ENCODE measurements at regions not wholly inside any gene's neighbourhood (a gene's known extent, or its start where the extent isn't known, plus 50 kb on each side); places are given as distances from the start of the nearest gene placed in this dataset.

DNA sequence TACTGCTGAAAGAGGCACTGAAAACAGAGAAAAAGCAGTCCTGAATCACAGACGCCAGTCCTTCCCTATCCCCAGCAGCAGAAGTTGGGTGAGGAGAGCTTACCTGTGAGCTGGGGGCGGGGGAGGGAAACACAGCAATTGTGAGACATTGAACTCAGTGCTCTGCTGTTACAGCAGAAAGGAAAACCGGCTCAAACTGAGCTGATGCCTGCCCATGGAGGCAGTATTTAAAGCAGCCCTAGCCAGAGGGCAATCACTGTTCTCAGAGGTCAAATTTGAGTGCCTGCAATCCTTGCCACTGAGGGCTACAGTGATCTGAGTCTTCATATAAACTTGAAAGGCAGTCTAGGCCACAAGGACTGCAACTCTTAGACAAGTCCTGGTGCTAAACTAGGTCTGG lies 220.7 kb downstream of the GRXCR1 start:
- no peak overlapping the region for H3K4me2 ChIP-seq (ENCODE audit: extremely low read depth, insufficient read depth, low read length)
- no peak overlapping the region for H3K9ac ChIP-seq (ENCODE audit: insufficient read depth, low read length)

DNA sequence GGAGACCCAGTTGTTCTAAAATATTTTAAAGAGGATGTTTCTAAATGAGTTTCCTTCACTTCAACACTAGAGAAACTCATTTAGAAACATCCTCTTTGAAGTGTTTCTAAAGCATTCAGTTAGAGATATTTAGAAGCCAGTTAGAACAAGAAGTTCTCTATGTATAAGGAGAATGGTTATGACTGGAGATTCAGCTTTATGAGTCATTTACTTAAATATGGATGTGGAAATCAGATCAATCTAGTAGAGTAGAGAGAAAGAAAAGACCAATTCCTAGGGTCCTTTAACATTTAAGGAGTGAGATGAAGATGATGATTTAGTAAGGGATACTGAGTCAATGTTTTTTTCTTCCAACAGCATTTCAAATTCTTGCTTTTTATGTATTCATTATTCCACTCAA lies 234.1 kb downstream of the GRXCR1 start:
- Histone ChIP-seq H3K27me3 (ENCODE audit: control insufficient read depth, insufficient read depth, low read length) (no peaks in the 10 kb centered on the region), H4K20me1 (ENCODE audit: control insufficient read depth, extremely low read depth, insufficient read depth, low read length) (no peaks in the 10 kb centered on the region), H2AFZ (ENCODE audit: low read length) (no peak overlapping the region), H3K4me1 (ENCODE audit: control insufficient read depth, extremely low read depth, insufficient read depth, low read length) (no peaks in the 10 kb centered on the region), H3K4me3 (replicated peaks in 1 of 4; ENCODE audit: control extremely low read depth in 1 of 4, insufficient read depth in 1 of 4, low read depth in 3 of 4, low read length in 4 of 4) (no peak overlapping the region), H3K79me2 (ENCODE audit: control insufficient read depth, insufficient read depth, low read length) (no peaks in the 10 kb centered on the region), H3K27ac (ENCODE audit: insufficient read depth, low read length) (no peak overlapping the region), H3K9me3 (ENCODE audit: control insufficient read depth, insufficient read depth, low read depth, low read length) (no peaks in the 10 kb centered on the region), H3K4me2 (ENCODE audit: extremely low read depth, insufficient read depth, low read length) (no peak overlapping the region), H3K9ac (ENCODE audit: insufficient read depth, low read length) (no peak overlapping the region), H3K36me3 (ENCODE audit: control insufficient read depth, insufficient read depth, low read length) (no peaks in the 10 kb centered on the region)
- TF ChIP-seq, protein P1, sequence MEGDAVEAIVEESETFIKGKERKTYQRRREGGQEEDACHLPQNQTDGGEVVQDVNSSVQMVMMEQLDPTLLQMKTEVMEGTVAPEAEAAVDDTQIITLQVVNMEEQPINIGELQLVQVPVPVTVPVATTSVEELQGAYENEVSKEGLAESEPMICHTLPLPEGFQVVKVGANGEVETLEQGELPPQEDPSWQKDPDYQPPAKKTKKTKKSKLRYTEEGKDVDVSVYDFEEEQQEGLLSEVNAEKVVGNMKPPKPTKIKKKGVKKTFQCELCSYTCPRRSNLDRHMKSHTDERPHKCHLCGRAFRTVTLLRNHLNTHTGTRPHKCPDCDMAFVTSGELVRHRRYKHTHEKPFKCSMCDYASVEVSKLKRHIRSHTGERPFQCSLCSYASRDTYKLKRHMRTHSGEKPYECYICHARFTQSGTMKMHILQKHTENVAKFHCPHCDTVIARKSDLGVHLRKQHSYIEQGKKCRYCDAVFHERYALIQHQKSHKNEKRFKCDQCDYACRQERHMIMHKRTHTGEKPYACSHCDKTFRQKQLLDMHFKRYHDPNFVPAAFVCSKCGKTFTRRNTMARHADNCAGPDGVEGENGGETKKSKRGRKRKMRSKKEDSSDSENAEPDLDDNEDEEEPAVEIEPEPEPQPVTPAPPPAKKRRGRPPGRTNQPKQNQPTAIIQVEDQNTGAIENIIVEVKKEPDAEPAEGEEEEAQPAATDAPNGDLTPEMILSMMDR (conservative IDR thresholded peaks at IDR 0.05 in 1 of 2, IDR thresholded peaks at IDR 0.05 in 1 of 2; ENCODE audit: low read depth in 1 of 2, low read length in 2 of 2): no peak
- TF ChIP-seq EZH2 (IDR thresholded peaks at IDR 0.05; ENCODE audit: low read length, missing control alignments): no peak
- no peak for DNase-seq (ENCODE audit: low read depth in 2 of 2)

More for the DNA sequence above, 220.7 kb downstream of the GRXCR1 start:
- H3K4me3 ChIP-seq (replicated peaks in 1 of 4; ENCODE audit: control extremely low read depth in 1 of 4, insufficient read depth in 1 of 4, low read depth in 3 of 4, low read length in 4 of 4): no peak overlapping the region
- H3K27me3 ChIP-seq (ENCODE audit: control insufficient read depth, insufficient read depth, low read length): no peaks in the 10 kb centered on the region
- no peaks in the 10 kb centered on the region for H3K9me3 ChIP-seq (ENCODE audit: control insufficient read depth, insufficient read depth, low read depth, low read length)
- H2AFZ ChIP-seq (ENCODE audit: low read length): no peak overlapping the region
- no peaks in the 10 kb centered on the region for H3K36me3 ChIP-seq (ENCODE audit: control insufficient read depth, insufficient read depth, low read length)
- TF ChIP-seq, protein P1 (conservative IDR thresholded peaks at IDR 0.05 in 1 of 2, IDR thresholded peaks at IDR 0.05 in 1 of 2; ENCODE audit: low read depth in 1 of 2, low read length in 2 of 2): no peak
- TF ChIP-seq EZH2 (IDR thresholded peaks at IDR 0.05; ENCODE audit: low read length, missing control alignments): no peak
- no peaks in the 10 kb centered on the region for H4K20me1 ChIP-seq (ENCODE audit: control insufficient read depth, extremely low read depth, insufficient read depth, low read length)
- no peaks in the 10 kb centered on the region for H3K79me2 ChIP-seq (ENCODE audit: control insufficient read depth, insufficient read depth, low read length)
- no peak for DNase-seq (ENCODE audit: low read depth in 2 of 2)
- H3K27ac ChIP-seq (ENCODE audit: insufficient read depth, low read length): no peak overlapping the region
- H3K4me1 ChIP-seq (ENCODE audit: control insufficient read depth, extremely low read depth, insufficient read depth, low read length): no peaks in the 10 kb centered on the region

DNA sequence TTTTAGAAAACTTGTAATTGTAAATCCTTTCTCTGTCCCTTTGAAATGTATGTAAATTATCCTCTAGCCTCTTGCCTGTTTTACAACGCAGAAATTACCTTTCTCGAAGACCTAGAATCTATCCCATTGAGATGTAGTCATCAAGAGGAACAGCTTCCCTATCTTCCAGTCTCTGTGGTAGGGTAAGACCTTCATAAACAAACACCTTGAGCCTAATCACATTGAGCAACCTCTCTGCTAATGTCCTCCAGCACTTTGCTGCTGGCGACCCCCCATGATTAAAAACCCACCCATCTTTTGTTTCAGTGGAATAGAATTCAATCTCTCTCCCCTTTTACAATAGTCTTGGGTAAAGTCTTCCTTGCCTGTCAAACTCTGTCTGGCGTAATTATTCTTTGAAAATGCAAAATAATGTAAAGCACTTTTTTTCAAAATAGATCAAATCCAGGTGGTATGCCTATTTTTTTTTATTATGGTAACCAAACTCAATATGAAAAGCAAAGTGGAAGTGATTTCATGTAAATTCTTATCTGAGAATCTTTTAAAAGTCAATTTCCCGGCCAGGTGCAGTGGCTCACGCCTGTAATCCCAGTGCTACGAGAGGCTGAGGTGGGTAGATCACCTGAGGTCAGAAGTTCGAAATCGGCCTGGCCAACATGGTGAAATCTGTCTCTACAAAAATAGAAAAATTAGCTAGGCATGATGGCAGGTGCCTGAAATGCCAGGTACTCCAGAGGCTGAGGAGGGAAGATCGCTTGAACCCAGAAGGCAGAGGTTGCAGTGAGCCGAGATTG lies 237.9 kb downstream of the GRXCR1 start:
- H3K4me3 ChIP-seq (replicated peaks in 1 of 4; ENCODE audit: control extremely low read depth in 1 of 4, insufficient read depth in 1 of 4, low read depth in 3 of 4, low read length in 4 of 4): no peak overlapping the region
- no peak overlapping the region for H3K4me2 ChIP-seq (ENCODE audit: extremely low read depth, insufficient read depth, low read length)
- H3K27me3 ChIP-seq (ENCODE audit: control insufficient read depth, insufficient read depth, low read length): no peaks in the 10 kb centered on the region
- no peak for DNase-seq (ENCODE audit: low read depth in 2 of 2)
- no peak overlapping the region for H3K27ac ChIP-seq (ENCODE audit: insufficient read depth, low read length)
- no peaks in the 10 kb centered on the region for H3K9me3 ChIP-seq (ENCODE audit: control insufficient read depth, insufficient read depth, low read depth, low read length)
- H4K20me1 ChIP-seq (ENCODE audit: control insufficient read depth, extremely low read depth, insufficient read depth, low read length): no peaks in the 10 kb centered on the region
- no peaks in the 10 kb centered on the region for H3K36me3 ChIP-seq (ENCODE audit: control insufficient read depth, insufficient read depth, low read length)
- TF ChIP-seq EZH2 (IDR thresholded peaks at IDR 0.05; ENCODE audit: low read length, missing control alignments): no peak
- TF ChIP-seq, protein P1 (conservative IDR thresholded peaks at IDR 0.05 in 1 of 2, IDR thresholded peaks at IDR 0.05 in 1 of 2; ENCODE audit: low read depth in 1 of 2, low read length in 2 of 2): no peak
- no peak overlapping the region for H2AFZ ChIP-seq (ENCODE audit: low read length)
- H3K79me2 ChIP-seq (ENCODE audit: control insufficient read depth, insufficient read depth, low read length): no peaks in the 10 kb centered on the region
- no peaks in the 10 kb centered on the region for H3K4me1 ChIP-seq (ENCODE audit: control insufficient read depth, extremely low read depth, insufficient read depth, low read length)
- H3K9ac ChIP-seq (ENCODE audit: insufficient read depth, low read length): no peak overlapping the region
